IMR-90 (cell line): ENCODE measurements at regions not wholly inside any gene's neighbourhood (a gene's known extent, or its start where the extent isn't known, plus 50 kb on each side); places are given as distances from the start of the nearest gene placed in this dataset.

Experiments
- ATAC-seq: fragments of 200-7000 bp; cut with Tn5 transposase; 2 replicates; pipeline ENCODE4 v1.9.1; 2020; ENCODE audit warnings: low read depth, mild to moderate bottlenecking, moderate library complexity
- BruUV-seq: library from RNA; stranded (reverse); fragments of 400-500 nt; replicated peaks from 2 replicates; lab custom pipeline; 2021; lab: Mats Ljungman, UMichigan
- CTCF ChIA-PET: fragments of 300-600 bp; formaldehyde crosslinking; extraction: SDS; loops from one replicate; lab custom pipeline; 2021; ENCODE audit warnings: antibody characterized with exemption; lab: Yijun Ruan, JAX
- POLR2A ChIA-PET: fragments of 300-600 bp; sonication (Branson Sonifier 250); formaldehyde crosslinking; loops from one replicate; lab custom pipeline; 2022; ENCODE audit warnings: antibody characterized with exemption; ENCODE audit not compliant: unreplicated experiment; lab: Charles Lee
- DNase-seq: peaks from one replicate; pipeline ENCODE4 v3.0.0; 2013
- H2AFZ ChIP-seq: replicated peaks from 2 replicates; pipeline ENCODE3; 2013; ENCODE audit warnings: low read length, mild to moderate bottlenecking; ENCODE audit not compliant: poor library complexity
- H2AK5ac ChIP-seq: 2 replicates; pipeline ENCODE4 v1.6.1; 2013; ENCODE audit warnings: low read depth, low read length, inconsistent platforms
- H2AK9ac ChIP-seq: replicated peaks from 2 replicates; pipeline ENCODE3; 2013; ENCODE audit warnings: mild to moderate bottlenecking, low read depth, low read length, moderate library complexity; ENCODE audit not compliant: poor library complexity
- H2BK120ac ChIP-seq: 2 replicates; pipeline ENCODE4 v1.6.1; 2013; ENCODE audit warnings: low read depth, low read length, inconsistent platforms
- H2BK15ac ChIP-seq: 3 replicates; pipeline ENCODE4 v1.6.1; 2013; ENCODE audit warnings: low read depth, low read length, inconsistent platforms
- H2BK20ac ChIP-seq: 2 replicates; pipeline ENCODE4 v1.6.1; 2013; ENCODE audit warnings: low read depth, mild to moderate bottlenecking, inconsistent platforms, low read length, moderate library complexity
- H2BK5ac ChIP-seq: 2 replicates; pipeline ENCODE4 v1.6.1; 2013; ENCODE audit warnings: mild to moderate bottlenecking, low read depth, low read length, inconsistent platforms; ENCODE audit not compliant: poor library complexity, severe bottlenecking
- H3K14ac ChIP-seq: replicated peaks from 2 replicates; pipeline ENCODE4 v1.6.1; 2013; ENCODE audit warnings: low read depth, low read length, inconsistent platforms
- H3K18ac ChIP-seq: 2 replicates; pipeline ENCODE4 v1.6.1; 2013; ENCODE audit warnings: low read depth, low read length, control low read depth
- H3K23ac ChIP-seq: 2 replicates; pipeline ENCODE4 v1.6.1; 2013; ENCODE audit warnings: low read depth, low read length, inconsistent platforms
- H3K27ac ChIP-seq: 2 replicates; pipeline ENCODE4 v1.5.1; 2013; ENCODE audit warnings: mild to moderate bottlenecking, control low read depth, low read length; ENCODE audit not compliant: insufficient read depth
- H3K27me3 ChIP-seq: 2 replicates; pipeline ENCODE4 v1.6.1; 2013; ENCODE audit warnings: low read length; ENCODE audit not compliant: control insufficient read depth, insufficient read depth
- H3K36me3 ChIP-seq: 2 replicates; pipeline ENCODE4 v1.6.1; 2013; ENCODE audit warnings: low read length, mixed read lengths; ENCODE audit not compliant: control insufficient read depth, insufficient read depth
- H3K4ac ChIP-seq: 2 replicates; pipeline ENCODE4 v1.6.1; 2013; ENCODE audit warnings: low read depth, low read length, inconsistent platforms
- H3K4me1 ChIP-seq: 2 replicates; pipeline ENCODE4 v1.6.1; 2013; ENCODE audit warnings: low read length, mixed read lengths; ENCODE audit not compliant: control insufficient read depth, insufficient read depth
- H3K4me2 ChIP-seq: 2 replicates; pipeline ENCODE4 v1.6.1; 2013; ENCODE audit warnings: low read depth, mild to moderate bottlenecking, control low read depth, low read length, moderate library complexity
- H3K4me3 ChIP-seq: 2 replicates; pipeline ENCODE4 v1.5.1; 2013; ENCODE audit warnings: low read depth, mild to moderate bottlenecking, control low read depth, low read length, moderate library complexity; ENCODE audit not compliant: insufficient read depth
- H3K56ac ChIP-seq: 2 replicates; pipeline ENCODE4 v1.6.1; 2013; ENCODE audit warnings: low read length, inconsistent platforms; ENCODE audit not compliant: insufficient read depth; ENCODE audit errors: extremely low read depth
- H3K79me1 ChIP-seq, 2 experiments: 2 replicates each; pipeline ENCODE4 v1.6.1; 2013; ENCODE audit warnings: low read length in 2 of 2, inconsistent platforms in 1 of 2, low read depth in 1 of 2
- H3K9ac ChIP-seq: 2 replicates; pipeline ENCODE4 v1.6.1; 2013; ENCODE audit warnings: low read depth, low read length, control low read depth
- H3K9me1 ChIP-seq: 2 replicates; pipeline ENCODE4 v1.6.1; 2013; ENCODE audit warnings: low read length, inconsistent platforms; ENCODE audit not compliant: insufficient read depth
- H3K9me3 ChIP-seq: 2 replicates; pipeline ENCODE4 v1.6.1; 2013; ENCODE audit warnings: low read length; ENCODE audit not compliant: control insufficient read depth, insufficient read depth
- H4K20me1 ChIP-seq: 2 replicates; pipeline ENCODE4 v1.6.1; 2013; ENCODE audit warnings: low read length, inconsistent platforms; ENCODE audit not compliant: insufficient read depth
- H4K5ac ChIP-seq: 2 replicates; pipeline ENCODE4 v1.6.1; 2013; ENCODE audit warnings: mild to moderate bottlenecking, low read depth, low read length, control low read depth
- H4K8ac ChIP-seq, 2 experiments: 2 replicates each; pipeline ENCODE4 v1.6.1; 2013; ENCODE audit warnings: low read depth in 2 of 2, low read length in 2 of 2, control low read depth in 1 of 2, inconsistent platforms in 1 of 2
- H4K91ac ChIP-seq: 2 replicates; pipeline ENCODE4 v1.6.1; 2013; ENCODE audit warnings: low read depth, low read length, inconsistent platforms; ENCODE audit not compliant: insufficient read depth
- CHD1 ChIP-seq: IDR thresholded peaks from 2 replicates; pipeline ENCODE4 v1.6.1; 2012; ENCODE audit warnings: low read depth, low read length, improper control_type of control experiment
- MAZ ChIP-seq: IDR thresholded peaks from 2 replicates; pipeline ENCODE4 v1.6.1; 2012; ENCODE audit warnings: low read depth, mild to moderate bottlenecking, low read length, improper control_type of control experiment, moderate library complexity, borderline replicate concordance
- MXI1 ChIP-seq: IDR thresholded peaks from 2 replicates; pipeline ENCODE4 v1.6.1; 2012; ENCODE audit warnings: low read depth, mild to moderate bottlenecking, low read length, moderate library complexity, borderline replicate concordance
- NFE2L2 ChIP-seq: fragments of 150-350 bp; IDR thresholded peaks from 2 replicates; pipeline ENCODE4 v1.6.1; 2016; ENCODE audit warnings: low read depth, mild to moderate bottlenecking, low read length
- RAD21 ChIP-seq: IDR thresholded peaks from 2 replicates; pipeline ENCODE4 v1.6.1; 2012; ENCODE audit warnings: low read length, improper control_type of control experiment
- SMC3 ChIP-seq: fragments of 150-350 bp; IDR thresholded peaks from 2 replicates; pipeline ENCODE4 v1.6.1; 2016; ENCODE audit warnings: low read depth, mild to moderate bottlenecking, antibody characterized with exemption, low read length, moderate library complexity
- USF2 ChIP-seq: fragments of 150-350 bp; IDR thresholded peaks from 2 replicates; pipeline ENCODE4 v1.6.1; 2017; ENCODE audit warnings: mild to moderate bottlenecking, antibody characterized with exemption, low read length, low read depth
- WGBS, 2 experiments: methylation state at CpG; one replicate each; pipeline versions ENCODE4 v1.1.5 to v1.1.7; 2013; ENCODE audit warnings: missing lambda C conversion rate in 2 of 2; ENCODE audit not compliant: insufficient read length in 1 of 2; ENCODE audit errors: extremely low coverage in 2 of 2; 5-methylcytosine and 5-hydroxymethylcytosine counted together
- dilution Hi-C: fragments of 300-500 bp; cut with HindIII; formaldehyde crosslinking; loops from one replicate; pipeline ENCODE4 v1.14.3; 2018; ENCODE audit warnings: low sequenced_read_pairs; ENCODE audit not compliant: unreplicated experiment
- in situ Hi-C: fragments of 300-500 bp; cut with MboI; formaldehyde crosslinking; loops from 3 replicates; pipeline ENCODE4 v1.14.3; 2019; ENCODE audit warnings: low sequenced_read_pairs, inconsistent platforms, mixed read lengths
- intact Hi-C: fragments of 100-400 bp; cut with micrococcal nuclease; formaldehyde crosslinking; loops from 2 replicates; pipeline ENCODE4 v1.10.0; 2022

GRCh38 chr22:22812031-22812905, 75.3 kb upstream of the IGLL5 start:
- POLR2A ChIA-PET, result no interaction called here
- no peaks in the 10 kb centered on the region for H3K9me1 ChIP-seq

More at GRCh38 chr22:22812031-22812905, 75.3 kb upstream of the IGLL5 start:
- H3K14ac ChIP-seq, result no peak overlapping the region
- TF ChIP-seq MXI1 (no peak), NFE2L2 (no peak), MAZ (no peak), CHD1 (no peak), SMC3 (no peak), RAD21 (no peak), USF2 (no peak)
- dilution Hi-C loops, result no loop called here
- no peak overlapping the region for H4K8ac ChIP-seq
- intact Hi-C loops, result no loop called here
- H2AK5ac ChIP-seq, result no peak overlapping the region
- no peak overlapping the region for H3K18ac ChIP-seq
- H2BK15ac ChIP-seq, result no peak overlapping the region
- no peak for DNase-seq
- no peaks in the 10 kb centered on the region for H3K27me3 ChIP-seq
- no TSS peak for BruUV-seq
- no peak overlapping the region for H2AFZ ChIP-seq
- H3K4me3 ChIP-seq, result no peak overlapping the region
- no peak overlapping the region for H3K4me2 ChIP-seq
- H3K4me1 ChIP-seq, result no peaks in the 10 kb centered on the region
- H3K36me3 ChIP-seq, result no peaks in the 10 kb centered on the region
- H3K9me3 ChIP-seq, result no peaks in the 10 kb centered on the region
- CTCF ChIA-PET, result no interaction called here
- no peak overlapping the region for H2BK20ac ChIP-seq
- no peak overlapping the region for H2BK5ac ChIP-seq
- no peak overlapping the region for H3K9ac ChIP-seq
- in situ Hi-C loops, result no loop called here
- no peak overlapping the region for H2BK120ac ChIP-seq
- H3K4ac ChIP-seq, result no peak overlapping the region
- ATAC-seq, result no peak
- H4K5ac ChIP-seq, result no peak overlapping the region
- H2AK9ac ChIP-seq, result no peak overlapping the region
- no CpG with 5 or more reads among the region's 10 CpGs for WGBS, 2 experiments
- H4K91ac ChIP-seq, result no peak overlapping the region
- no peak overlapping the region for H3K56ac ChIP-seq
- H3K27ac ChIP-seq, result no peak overlapping the region
- H4K20me1 ChIP-seq, result no peaks in the 10 kb centered on the region
- H3K23ac ChIP-seq, result no peak overlapping the region
- H3K79me1 ChIP-seq, result no peaks in the 10 kb centered on the region
